ENCODE measurements at regions not wholly inside any gene's neighbourhood (a gene's known extent, or its start where the extent isn't known, plus 50 kb on each side); places are given as distances from the start of the nearest gene placed in this dataset.

DNA sequence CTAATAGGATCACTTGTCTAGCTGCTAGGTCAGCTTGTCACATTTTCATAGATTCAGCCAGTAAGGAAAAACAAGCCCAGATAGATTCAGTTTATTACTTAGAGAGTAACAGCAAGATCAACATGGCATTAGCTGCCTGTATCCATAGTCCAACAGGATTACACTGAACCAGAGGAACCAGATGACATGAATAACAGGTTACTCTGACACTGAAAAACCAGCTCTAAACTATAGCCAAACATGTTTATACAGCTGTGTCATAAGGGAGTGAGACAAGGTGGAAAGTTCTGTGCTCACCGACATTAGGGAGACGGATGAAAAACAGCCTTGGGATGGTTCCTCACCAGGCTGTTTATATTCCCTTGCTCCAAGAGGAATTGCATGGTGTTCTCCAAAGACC, 102.9 kb upstream of the EOLA2 start:
- TF ChIP-seq FOXK2 (IDR thresholded peaks at IDR 0.05) (no peak), IRF5 (IDR thresholded peaks at IDR 0.05; ENCODE audit: borderline replicate concordance) (no peak), NFYA (IDR thresholded peaks at IDR 0.05; ENCODE audit: borderline replicate concordance, low read depth, low read length) (no peak), EZH2 (IDR thresholded peaks at IDR 0.05; ENCODE audit: borderline replicate concordance, control insufficient read depth, low read depth, low read length) (no peak), POLR2A (IDR thresholded peaks at IDR 0.05; ENCODE audit: low read depth, low read length) (no peak), FOXM1 (IDR thresholded peaks at IDR 0.05; ENCODE audit: low read depth, low read length) (no peak), POLR2AphosphoS5 (IDR thresholded peaks at IDR 0.05; ENCODE audit: low read length) (no peak), CTCF (IDR thresholded peaks at IDR 0.05 in 2 of 3, conservative IDR thresholded peaks at IDR 0.05 in 1 of 3; ENCODE audit: control insufficient read depth in 2 of 3, extremely low read depth in 1 of 3, insufficient read depth in 1 of 3, low read depth in 3 of 3, low read length in 3 of 3) (no peak), REST (IDR thresholded peaks at IDR 0.05; ENCODE audit: low read depth, low read length) (no peak), USF2 (IDR thresholded peaks at IDR 0.05; ENCODE audit: borderline replicate concordance, low read depth, low read length) (no peak)
- TF ChIP-seq, protein P1, sequence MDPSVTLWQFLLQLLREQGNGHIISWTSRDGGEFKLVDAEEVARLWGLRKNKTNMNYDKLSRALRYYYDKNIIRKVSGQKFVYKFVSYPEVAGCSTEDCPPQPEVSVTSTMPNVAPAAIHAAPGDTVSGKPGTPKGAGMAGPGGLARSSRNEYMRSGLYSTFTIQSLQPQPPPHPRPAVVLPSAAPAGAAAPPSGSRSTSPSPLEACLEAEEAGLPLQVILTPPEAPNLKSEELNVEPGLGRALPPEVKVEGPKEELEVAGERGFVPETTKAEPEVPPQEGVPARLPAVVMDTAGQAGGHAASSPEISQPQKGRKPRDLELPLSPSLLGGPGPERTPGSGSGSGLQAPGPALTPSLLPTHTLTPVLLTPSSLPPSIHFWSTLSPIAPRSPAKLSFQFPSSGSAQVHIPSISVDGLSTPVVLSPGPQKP (IDR thresholded peaks at IDR 0.05; ENCODE audit: low read depth, low read length), result no peak
